Breast epithelium (tissue), 3 donors: ENCODE measurements at regions not wholly inside any gene's neighbourhood (a gene's known extent, or its start where the extent isn't known, plus 50 kb on each side); places are given as distances from the start of the nearest gene placed in this dataset.

Source experiments
- POLR2A ChIP-seq: fragments of 450-650 bp; IDR thresholded peaks from one replicate; pipeline ENCODE4 v1.6.1; 2016; ENCODE audit warnings: antibody characterized with exemption, mild to moderate bottlenecking, moderate library complexity
- TF ChIP-seq, protein P1 (sequence below), 3 donors: fragments of 450-650 bp; IDR thresholded peaks; one replicate each; pipeline ENCODE4 v1.5.1; 2016 to 2017; ENCODE audit warnings: antibody characterized with exemption in 3 of 3, mild to moderate bottlenecking in 3 of 3, moderate library complexity in 3 of 3

DNA sequence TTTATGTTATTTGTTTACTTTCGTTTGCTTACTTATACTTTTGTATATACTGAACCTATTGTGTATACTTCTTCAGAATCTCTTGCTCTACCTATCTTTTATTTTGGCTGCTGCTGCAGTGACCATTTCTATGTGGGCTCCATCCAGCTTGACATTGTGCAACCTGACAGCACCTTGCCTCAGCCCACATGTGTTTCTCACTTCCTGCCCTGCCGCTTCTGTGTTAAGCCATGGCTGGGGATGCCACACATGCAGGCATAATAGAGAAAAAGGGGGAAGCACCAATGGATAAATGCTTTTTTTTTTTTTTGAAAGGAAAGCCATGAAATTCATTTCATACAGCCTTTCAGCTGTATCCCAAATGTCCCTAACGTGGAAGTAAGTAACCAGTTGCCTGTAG lies 147.6 kb downstream of the RBM26 start:
- TF ChIP-seq POLR2A: no peak
- TF ChIP-seq, protein P1, sequence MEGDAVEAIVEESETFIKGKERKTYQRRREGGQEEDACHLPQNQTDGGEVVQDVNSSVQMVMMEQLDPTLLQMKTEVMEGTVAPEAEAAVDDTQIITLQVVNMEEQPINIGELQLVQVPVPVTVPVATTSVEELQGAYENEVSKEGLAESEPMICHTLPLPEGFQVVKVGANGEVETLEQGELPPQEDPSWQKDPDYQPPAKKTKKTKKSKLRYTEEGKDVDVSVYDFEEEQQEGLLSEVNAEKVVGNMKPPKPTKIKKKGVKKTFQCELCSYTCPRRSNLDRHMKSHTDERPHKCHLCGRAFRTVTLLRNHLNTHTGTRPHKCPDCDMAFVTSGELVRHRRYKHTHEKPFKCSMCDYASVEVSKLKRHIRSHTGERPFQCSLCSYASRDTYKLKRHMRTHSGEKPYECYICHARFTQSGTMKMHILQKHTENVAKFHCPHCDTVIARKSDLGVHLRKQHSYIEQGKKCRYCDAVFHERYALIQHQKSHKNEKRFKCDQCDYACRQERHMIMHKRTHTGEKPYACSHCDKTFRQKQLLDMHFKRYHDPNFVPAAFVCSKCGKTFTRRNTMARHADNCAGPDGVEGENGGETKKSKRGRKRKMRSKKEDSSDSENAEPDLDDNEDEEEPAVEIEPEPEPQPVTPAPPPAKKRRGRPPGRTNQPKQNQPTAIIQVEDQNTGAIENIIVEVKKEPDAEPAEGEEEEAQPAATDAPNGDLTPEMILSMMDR (IDR thresholded peaks at IDR 0.05): no peak
